DND-41 (cell line): ENCODE measurements at regions not wholly inside any gene's neighbourhood (a gene's known extent, or its start where the extent isn't known, plus 50 kb on each side); places are given as distances from the start of the nearest gene placed in this dataset.

Experiments
- EZH2 ChIP-seq: IDR thresholded peaks from 3 replicates; pipeline ENCODE4 v1.6.1; 2012; ENCODE audit warnings: borderline replicate concordance, low read depth, mild to moderate bottlenecking, moderate library complexity, low read length, inconsistent platforms; ENCODE audit not compliant: severe bottlenecking
- TF ChIP-seq, protein P1 (sequence below): IDR thresholded peaks from 2 replicates; pipeline ENCODE4 v1.5.1; 2012; ENCODE audit warnings: borderline replicate concordance, low read length, moderate library complexity, mild to moderate bottlenecking; ENCODE audit not compliant: poor library complexity, severe bottlenecking; ENCODE audit errors: extremely low read depth

DNA sequence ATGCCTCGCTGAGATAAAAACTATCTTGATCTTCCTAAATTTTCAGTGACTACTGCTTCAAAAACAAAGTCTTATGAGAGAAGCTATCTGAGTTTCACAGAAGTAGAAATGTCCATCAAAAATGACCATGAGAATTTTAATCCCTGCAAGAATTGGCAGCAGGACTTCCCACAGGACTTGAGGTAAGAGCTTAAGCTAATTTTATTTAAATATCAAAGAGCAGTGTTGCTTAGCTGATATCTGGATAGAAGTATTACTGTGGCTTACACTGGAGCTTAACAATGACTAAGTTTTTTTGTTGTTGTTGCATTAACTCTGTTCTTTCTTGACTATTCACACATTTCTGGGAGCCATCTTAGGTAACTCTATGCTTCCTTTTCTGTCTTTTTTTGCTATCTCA lies 60.8 kb upstream of the EPHA3 start:
- TF ChIP-seq, protein P1, sequence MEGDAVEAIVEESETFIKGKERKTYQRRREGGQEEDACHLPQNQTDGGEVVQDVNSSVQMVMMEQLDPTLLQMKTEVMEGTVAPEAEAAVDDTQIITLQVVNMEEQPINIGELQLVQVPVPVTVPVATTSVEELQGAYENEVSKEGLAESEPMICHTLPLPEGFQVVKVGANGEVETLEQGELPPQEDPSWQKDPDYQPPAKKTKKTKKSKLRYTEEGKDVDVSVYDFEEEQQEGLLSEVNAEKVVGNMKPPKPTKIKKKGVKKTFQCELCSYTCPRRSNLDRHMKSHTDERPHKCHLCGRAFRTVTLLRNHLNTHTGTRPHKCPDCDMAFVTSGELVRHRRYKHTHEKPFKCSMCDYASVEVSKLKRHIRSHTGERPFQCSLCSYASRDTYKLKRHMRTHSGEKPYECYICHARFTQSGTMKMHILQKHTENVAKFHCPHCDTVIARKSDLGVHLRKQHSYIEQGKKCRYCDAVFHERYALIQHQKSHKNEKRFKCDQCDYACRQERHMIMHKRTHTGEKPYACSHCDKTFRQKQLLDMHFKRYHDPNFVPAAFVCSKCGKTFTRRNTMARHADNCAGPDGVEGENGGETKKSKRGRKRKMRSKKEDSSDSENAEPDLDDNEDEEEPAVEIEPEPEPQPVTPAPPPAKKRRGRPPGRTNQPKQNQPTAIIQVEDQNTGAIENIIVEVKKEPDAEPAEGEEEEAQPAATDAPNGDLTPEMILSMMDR, result no peak
- no peak for TF ChIP-seq EZH2
